K562 (cell line): ENCODE measurements at regions not wholly inside any gene's neighbourhood (a gene's known extent, or its start where the extent isn't known, plus 50 kb on each side); places are given as distances from the start of the nearest gene placed in this dataset.

Experiments
- ATAC-seq: fragments of 200-7000 bp; cut with Tn5 transposase; 3 replicates; pipeline ENCODE4 v1.9.1; 2020; ENCODE audit warnings: moderate library complexity
- BruUV-seq: library from RNA; stranded (reverse); fragments of 400-500 nt; replicated peaks from 2 replicates; lab custom pipeline; 2021; lab: Mats Ljungman, UMichigan
- CTCF ChIA-PET: fragments of 300-600 bp; formaldehyde crosslinking; extraction: SDS; loops from one replicate; lab custom pipeline; 2021; ENCODE audit warnings: low intra/inter-chr PET ratio; lab: Yijun Ruan, JAX
- POLR2A ChIA-PET: fragments of 300-600, 350-650 bp; sonication (Branson Sonifier 250); formaldehyde crosslinking; extraction: SDS; loops from one replicate; lab custom pipeline; 2021; ENCODE audit warnings: antibody characterized with exemption, inconsistent platforms; lab: Yijun Ruan, JAX
- DNase-seq, 4 experiments: peaks; one replicate each; pipeline versions ENCODE4 v3.0.0 to v3.0.0-alpha.2; 2011 to 2018; ENCODE audit warnings: low spot score in 3 of 4, mixed read lengths in 3 of 4; ENCODE audit errors: extremely low read depth in 1 of 4
- FAIRE-seq: peaks from 2 replicates; lab custom pipeline; 2011; peaks lifted over from hg19 to GRCh38; lab: Jason Lieb, UNC
- H2AFZ ChIP-seq: 2 replicates; pipeline ENCODE4 v1.6.0; 2011; ENCODE audit warnings: low read depth, low read length, control low read depth, inconsistent platforms
- H3K27ac ChIP-seq: fragments of 200-600 bp; 3 replicates; pipeline ENCODE4 v1.8.0; 2011; ENCODE audit warnings: low read depth, mild to moderate bottlenecking, control low read depth, inconsistent platforms, low read length, moderate library complexity, mixed read lengths; ENCODE audit errors: extremely low read depth
- H3K27me3 ChIP-seq, 2 experiments: fragments of 300-600 bp in 1 of 2; 2 replicates in 1 of 2; 3 replicates in 1 of 2; pipeline versions ENCODE4 v1.6.0 to v1.8.0; 2011; ENCODE audit warnings: inconsistent platforms in 2 of 2, low read length in 2 of 2, mild to moderate bottlenecking in 1 of 2, mixed read lengths in 1 of 2, moderate library complexity in 1 of 2; ENCODE audit not compliant: control insufficient read depth in 2 of 2, insufficient read depth in 2 of 2
- H3K36me3 ChIP-seq: fragments of 300-600 bp; 3 replicates; pipeline ENCODE4 v1.8.0; 2011; ENCODE audit warnings: mild to moderate bottlenecking, low read length, inconsistent platforms; ENCODE audit not compliant: control insufficient read depth, insufficient read depth
- H3K4me1 ChIP-seq, 2 experiments: fragments of 200-600 bp in 1 of 2; replicated peaks in 1 of 2; 2 replicates in 1 of 2; 3 replicates in 1 of 2; pipeline versions ENCODE4 v1.5.1 to v1.8.0; 2011; ENCODE audit warnings: inconsistent platforms in 2 of 2, low read length in 2 of 2, mild to moderate bottlenecking in 1 of 2, mixed read lengths in 1 of 2, moderate library complexity in 1 of 2; ENCODE audit not compliant: control insufficient read depth in 2 of 2, insufficient read depth in 2 of 2
- H3K4me2 ChIP-seq: 2 replicates; pipeline ENCODE4 v1.6.1; 2011; ENCODE audit warnings: low read length, control low read depth, inconsistent platforms, mixed read lengths; ENCODE audit not compliant: insufficient read depth
- H3K4me3 ChIP-seq: fragments of 200-600 bp; sonication (generic), shearing (Covaris generic); 2 replicates; pipeline ENCODE4 v1.5.1; 2016; ENCODE audit warnings: control low read depth, inconsistent platforms
- H3K79me2 ChIP-seq: fragments of 200-600 bp; 3 replicates; pipeline ENCODE4 v1.8.0; 2011; ENCODE audit warnings: low read length, inconsistent platforms; ENCODE audit not compliant: control insufficient read depth, insufficient read depth
- H3K9ac ChIP-seq, 2 experiments: 2 replicates each; pipeline versions ENCODE4 v1.6.0 to v1.6.1; 2011; ENCODE audit warnings: low read depth in 2 of 2, low read length in 2 of 2, control low read depth in 1 of 2, inconsistent platforms in 1 of 2, mild to moderate bottlenecking in 1 of 2, mixed read lengths in 1 of 2; ENCODE audit not compliant: insufficient read depth in 1 of 2
- H3K9me1 ChIP-seq: one replicate; pipeline ENCODE4 v1.6.0; 2011; ENCODE audit warnings: inconsistent platforms, mild to moderate bottlenecking, low read length, moderate library complexity; ENCODE audit not compliant: control insufficient read depth, insufficient read depth
- H3K9me3 ChIP-seq: replicated peaks from 2 replicates; pipeline ENCODE4 v1.5.1; 2011; ENCODE audit warnings: low read depth, low read length, inconsistent platforms; ENCODE audit not compliant: control insufficient read depth, insufficient read depth
- H4K20me1 ChIP-seq: replicated peaks from 2 replicates; pipeline ENCODE4 v1.6.1; 2011; ENCODE audit warnings: low read length, inconsistent platforms, mixed read lengths; ENCODE audit not compliant: control insufficient read depth, insufficient read depth
- CBFA2T2 ChIP-seq: fragments of 450-650 bp; conservative IDR thresholded peaks from 2 replicates; pipeline ENCODE4 v1.6.1; 2017; ENCODE audit warnings: mild to moderate bottlenecking
- FOSL1 ChIP-seq: fragments of 200-800 bp; sonication (Bioruptor generic); conservative IDR thresholded peaks from 2 replicates; pipeline ENCODE4 v1.6.1; 2016; ENCODE audit warnings: missing genetic modification characterization, missing compliant biosample characterization
- HLTF ChIP-seq: fragments of 450-650 bp; IDR thresholded peaks from 2 replicates; pipeline ENCODE4 v1.6.1; 2016
- RFX7 ChIP-seq: fragments of 250-450 bp; sonication (Bioruptor Pico); IDR thresholded peaks from 2 replicates; pipeline ENCODE4 v1.5.1; 2021; ENCODE audit warnings: mild to moderate bottlenecking
- SAP30 ChIP-seq: fragments of 200-600 bp; sonication (generic); IDR thresholded peaks from 2 replicates; pipeline ENCODE4 v1.6.1; 2012; ENCODE audit warnings: borderline replicate concordance, low read depth, mild to moderate bottlenecking, moderate library complexity, low read length, control low read depth, inconsistent platforms; ENCODE audit not compliant: insufficient read depth, poor library complexity, severe bottlenecking
- U2AF1 ChIP-seq: fragments of 200-400 bp; formaldehyde crosslinking; optimal IDR thresholded peaks from 2 replicates; pipeline ENCODE3; 2017; ENCODE audit warnings: mild to moderate bottlenecking, low read depth, low read length, moderate library complexity
- ZBED1 ChIP-seq: IDR thresholded peaks from 2 replicates; pipeline ENCODE4 v1.6.1; 2014
- ZBTB17 ChIP-seq: fragments of 450-650 bp; formaldehyde crosslinking; IDR thresholded peaks from 2 replicates; pipeline ENCODE4 v1.4.0; 2020; ENCODE audit warnings: mild to moderate bottlenecking
- ZEB2 ChIP-seq: fragments of 450-650 bp; IDR thresholded peaks from 2 replicates; pipeline ENCODE4 v1.6.1; 2016
- ZNF695 ChIP-seq: fragments of 450-650 bp; formaldehyde crosslinking; IDR thresholded peaks from 2 replicates; pipeline ENCODE4 v1.4.0; 2020; ENCODE audit warnings: mild to moderate bottlenecking, moderate library complexity
- WGBS: fragments of 100-300 bp; shearing (Covaris generic); methylation state at CpG from one replicate; pipeline ENCODE4 v1.1.6; 2016; ENCODE audit warnings: low coverage, mixed read lengths; ENCODE audit not compliant: insufficient coverage; ENCODE audit errors: missing lambda C conversion rate; 5-methylcytosine and 5-hydroxymethylcytosine counted together
- in situ Hi-C: fragments of 300-500 bp; cut with MboI; formaldehyde crosslinking; loops from 4 replicates; pipeline ENCODE4 v1.15.0; 2018; ENCODE audit warnings: inconsistent platforms, mixed read lengths
- intact Hi-C: fragments of 100-400 bp; cut with micrococcal nuclease; formaldehyde crosslinking; loops from 2 replicates; pipeline ENCODE4 v1.14.2; 2022
- TF ChIP-seq, protein P1 (sequence below): fragments of 450-650 bp; formaldehyde crosslinking; IDR thresholded peaks from 2 replicates; pipeline ENCODE4 v1.4.0; 2022; ENCODE audit warnings: mild to moderate bottlenecking, moderate library complexity

DNA sequence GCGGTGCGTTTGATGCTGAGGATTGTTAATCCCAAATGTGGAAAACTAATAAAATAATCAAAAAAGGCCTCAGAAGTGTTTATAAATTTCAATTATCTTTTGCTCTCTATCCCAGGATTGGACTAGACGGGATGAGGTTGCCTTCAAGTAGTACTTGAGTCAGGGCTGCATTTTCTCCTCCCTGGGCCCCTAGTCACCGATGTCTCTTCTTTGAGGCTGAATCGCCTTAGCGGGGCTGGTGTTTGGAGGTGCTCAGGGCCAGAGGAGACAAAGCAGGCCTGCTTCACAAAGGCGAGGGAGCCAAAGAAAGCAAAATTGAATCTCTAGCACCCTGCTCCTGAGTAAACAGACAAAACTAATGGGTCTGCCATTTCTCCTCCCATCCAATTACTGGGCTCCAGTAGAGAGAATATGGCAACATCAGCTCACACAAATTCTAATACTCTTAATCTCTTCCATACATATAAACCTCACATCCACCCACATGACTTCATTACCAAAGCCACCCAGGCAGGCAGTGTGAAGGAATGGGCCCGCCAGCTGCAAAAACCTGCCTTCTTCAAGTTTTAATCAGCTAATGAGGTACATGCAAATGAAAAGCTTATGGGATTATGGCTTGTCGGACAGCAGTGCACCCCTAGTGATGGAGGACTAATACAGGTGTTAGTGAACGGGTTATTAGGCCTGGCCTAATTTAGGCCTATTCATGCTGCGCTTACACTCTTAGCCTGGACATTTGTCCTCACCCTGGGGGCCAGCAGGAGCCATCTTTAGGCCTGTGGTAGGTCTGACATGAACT is 52.7 kb upstream of the HTATIP2 start:
- peaks cover 10 to 13% of the 10 kb centered on the region in 2 experiments for H3K27me3 ChIP-seq
- no peak overlapping the region for H3K9ac ChIP-seq
- H3K36me3 ChIP-seq, result no peaks in the 10 kb centered on the region
- H3K4me1 ChIP-seq, result no peaks in the 10 kb centered on the region
- no peak overlapping the region for H2AFZ ChIP-seq
- H3K9me3 ChIP-seq, result no peaks in the 10 kb centered on the region
- WGBS, result 2% methylated on average over 11 of the region's 11 CpGs
- no peak for TF ChIP-seq ZBED1
- TF ChIP-seq RFX7 (CRISPR knock-in tag), result no peak
- TF ChIP-seq ZBTB17 (CRISPR knock-in tag), result no peak
- no peak for TF ChIP-seq FOSL1
- TF ChIP-seq SAP30, result no peak
- no peak for TF ChIP-seq U2AF1
- TF ChIP-seq CBFA2T2, result no peak
- TF ChIP-seq ZEB2, result no peak
- no peak for TF ChIP-seq HLTF
- TF ChIP-seq, protein P1, sequence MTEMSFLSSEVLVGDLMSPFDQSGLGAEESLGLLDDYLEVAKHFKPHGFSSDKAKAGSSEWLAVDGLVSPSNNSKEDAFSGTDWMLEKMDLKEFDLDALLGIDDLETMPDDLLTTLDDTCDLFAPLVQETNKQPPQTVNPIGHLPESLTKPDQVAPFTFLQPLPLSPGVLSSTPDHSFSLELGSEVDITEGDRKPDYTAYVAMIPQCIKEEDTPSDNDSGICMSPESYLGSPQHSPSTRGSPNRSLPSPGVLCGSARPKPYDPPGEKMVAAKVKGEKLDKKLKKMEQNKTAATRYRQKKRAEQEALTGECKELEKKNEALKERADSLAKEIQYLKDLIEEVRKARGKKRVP (CRISPR knock-in tag), result no peak
- no peak for TF ChIP-seq ZNF695 (CRISPR knock-in tag)
- TF ChIP-seq, all 486 proteins: peak for 0
- no peaks in the 10 kb centered on the region; the same call in 1 of the 2 replicates for H4K20me1 ChIP-seq
- intact Hi-C loops, result no loop called here
- BruUV-seq, result no TSS peak
- ChIA-PET POLR2A (no interaction called here), CTCF (interaction anchor here (0.6 kb wide), 1 partner anchor 94 kb away, joined by 3 read pairs; no protein-coding TSS in a partner anchor)
- FAIRE-seq (no peak), DNase-seq (no peak), ATAC-seq (no peak)
- H3K4me2 ChIP-seq, result no peak overlapping the region
- no peak overlapping the region for H3K27ac ChIP-seq
- no peak overlapping the region for H3K4me3 ChIP-seq
- in situ Hi-C loops, result no loop called here
- no peaks in the 10 kb centered on the region for H3K79me2 ChIP-seq
- no peaks in the 10 kb centered on the region for H3K9me1 ChIP-seq
